H1 (cell line): ENCODE measurements at regions not wholly inside any gene's neighbourhood (a gene's known extent, or its start where the extent isn't known, plus 50 kb on each side); places are given as distances from the start of the nearest gene placed in this dataset.

Source experiments
- BACH1 ChIP-seq: IDR thresholded peaks from 2 replicates; pipeline ENCODE4 v1.6.1; 2012; ENCODE audit warnings: low read length, improper control_type of control experiment
- BRCA1 ChIP-seq: IDR thresholded peaks from 2 replicates; pipeline ENCODE4 v1.6.1; 2012; ENCODE audit warnings: low read depth, low read length, improper control_type of control experiment
- CTCF ChIP-seq, 3 experiments: IDR thresholded peaks; 1 replicate in 2 of 3; 2 replicates in 1 of 3; pipeline versions ENCODE4 v1.5.1 to v1.6.1; 2011; ENCODE audit warnings: low read length in 3 of 3, mild to moderate bottlenecking in 3 of 3, inconsistent platforms in 2 of 3, low read depth in 1 of 3, moderate library complexity in 1 of 3; ENCODE audit not compliant: insufficient read depth in 1 of 3; ENCODE audit errors: control extremely low read depth in 1 of 3
- EP300 ChIP-seq, 2 experiments: IDR thresholded peaks; 1 replicate in 1 of 2; 2 replicates in 1 of 2; pipeline ENCODE4 v1.6.1; 2011 to 2012; ENCODE audit warnings: low read depth in 2 of 2, low read length in 2 of 2, mild to moderate bottlenecking in 2 of 2, borderline replicate concordance in 1 of 2, inconsistent platforms in 1 of 2, moderate library complexity in 1 of 2
- HDAC6 ChIP-seq: IDR thresholded peaks from one replicate; pipeline ENCODE4 v1.7.1; 2012; ENCODE audit warnings: low read depth, mild to moderate bottlenecking, inconsistent platforms, low read length, moderate library complexity
- NANOG ChIP-seq: IDR thresholded peaks from 2 replicates; pipeline ENCODE4 v1.6.1; 2011; ENCODE audit warnings: low read length, low read depth, mild to moderate bottlenecking, inconsistent platforms; ENCODE audit not compliant: insufficient read depth, poor library complexity, severe bottlenecking
- POLR2A ChIP-seq, 2 experiments: IDR thresholded peaks; 1 replicate in 1 of 2; 2 replicates in 1 of 2; pipeline ENCODE4 v1.6.1; 2011; ENCODE audit warnings: low read depth in 2 of 2, low read length in 2 of 2, mild to moderate bottlenecking in 2 of 2; ENCODE audit errors: control extremely low read depth in 1 of 2
- POLR2AphosphoS5 ChIP-seq: IDR thresholded peaks from 2 replicates; pipeline ENCODE4 v1.6.1; 2011; ENCODE audit warnings: low read depth, low read length
- SIN3A ChIP-seq, 2 experiments: IDR thresholded peaks in 1 of 2; conservative IDR thresholded peaks in 1 of 2; 2 replicates each; pipeline ENCODE4 v1.6.1; 2011 to 2012; ENCODE audit warnings: low read length in 2 of 2, improper control_type of control experiment in 1 of 2, low read depth in 1 of 2, mild to moderate bottlenecking in 1 of 2
- SUZ12 ChIP-seq: fragments of 200-600 bp; sonication (generic); IDR thresholded peaks from 2 replicates; pipeline ENCODE4 v1.6.1; 2012; ENCODE audit warnings: mild to moderate bottlenecking, inconsistent platforms, low read length, moderate library complexity, mixed read lengths
- TBP ChIP-seq: IDR thresholded peaks from 2 replicates; pipeline ENCODE4 v1.6.1; 2011; ENCODE audit warnings: low read depth, low read length, improper control_type of control experiment
- YY1 ChIP-seq: IDR thresholded peaks from 2 replicates; pipeline ENCODE4 v1.6.1; 2011; ENCODE audit warnings: low read depth, mild to moderate bottlenecking, low read length

DNA sequence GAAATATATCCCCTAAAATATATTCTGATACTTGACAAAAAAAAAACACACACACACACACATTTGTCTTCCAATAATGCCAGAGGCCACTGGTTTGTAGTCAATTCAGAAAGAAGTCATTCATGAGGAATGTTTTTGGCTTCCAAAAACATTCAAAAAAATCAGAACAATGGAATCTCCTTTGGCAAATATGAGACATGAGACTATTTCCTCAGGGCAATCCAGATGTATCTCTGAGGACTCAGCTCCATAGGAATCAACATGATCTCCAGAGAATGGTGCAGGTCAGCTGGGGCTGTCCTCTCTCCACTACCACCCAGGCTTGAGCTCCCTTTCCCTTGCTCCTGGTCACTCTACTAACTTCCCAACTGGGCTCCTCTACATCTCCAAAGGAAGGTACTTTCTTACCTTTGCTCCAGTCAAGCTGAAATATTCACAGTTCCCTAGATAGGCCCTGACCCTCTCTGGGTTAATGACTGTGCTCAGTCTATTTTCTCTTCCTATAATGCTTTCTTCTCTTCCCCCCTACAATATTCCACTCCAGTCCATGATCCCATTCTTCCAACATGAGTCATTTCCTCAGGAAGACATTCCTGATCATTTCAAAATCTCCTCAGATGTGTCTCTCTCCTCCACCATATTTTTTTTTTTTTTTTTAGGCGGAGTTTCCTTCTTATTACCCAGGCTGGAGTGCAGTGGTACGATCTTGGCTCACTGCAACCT lies 145.3 kb downstream of the C1D start:
- no peak for TF ChIP-seq POLR2A (IDR thresholded peaks at IDR 0.05; ENCODE audit: control extremely low read depth in 1 of 2, low read depth in 2 of 2, low read length in 2 of 2)
- no peak for TF ChIP-seq CTCF (IDR thresholded peaks at IDR 0.05; ENCODE audit: control extremely low read depth in 1 of 3, insufficient read depth in 1 of 3, low read depth in 1 of 3, low read length in 3 of 3)
- TF ChIP-seq SUZ12: no peak
- no peak for TF ChIP-seq EP300 (IDR thresholded peaks at IDR 0.05; ENCODE audit: borderline replicate concordance in 1 of 2, low read depth in 2 of 2, low read length in 2 of 2)
- TF ChIP-seq SIN3A (conservative IDR thresholded peaks at IDR 0.05 in 1 of 2, IDR thresholded peaks at IDR 0.05 in 1 of 2; ENCODE audit: low read depth in 1 of 2, low read length in 2 of 2): no peak
- TF ChIP-seq YY1: no peak
- no peak for TF ChIP-seq HDAC6
- TF ChIP-seq BACH1: no peak
- no peak for TF ChIP-seq POLR2AphosphoS5
- TF ChIP-seq NANOG: no peak
- TF ChIP-seq TBP: no peak
- TF ChIP-seq BRCA1: no peak
